Gastrocnemius medialis (tissue), 4 donors: ENCODE measurements at regions not wholly inside any gene's neighbourhood (a gene's known extent, or its start where the extent isn't known, plus 50 kb on each side); places are given as distances from the start of the nearest gene placed in this dataset.

ENCODE experiments used
- ATAC-seq, 2 donors: fragments of 150-250 bp; one replicate each; pipeline ENCODE4 v1.9.1; 2016
- DNase-seq, 2 donors: peaks; one replicate each; pipeline ENCODE4 v3.0.0-alpha.2; 2019
- H3K27ac ChIP-seq, 4 donors: fragments of 200-600 bp; sonication (generic); 1 replicate in 1 of 4; 2 replicates in 3 of 4; pipeline ENCODE4 v1.5.1; 2016 to 2018; ENCODE audit warnings: mild to moderate bottlenecking in 2 of 4, moderate library complexity in 1 of 4
- H3K27me3 ChIP-seq, 3 donors: fragments of 200-600 bp; sonication (generic) in 2 of 3; 1 replicate in 1 of 3; 2 replicates in 2 of 3; pipeline versions ENCODE4 v1.5.1 to v1.6.0; 2016 to 2019; ENCODE audit warnings: mild to moderate bottlenecking in 1 of 3, moderate library complexity in 1 of 3
- H3K36me3 ChIP-seq, 2 donors: fragments of 200-600 bp; sonication (generic) in 1 of 2; one replicate each; pipeline ENCODE4 v1.5.1; 2017 to 2018
- H3K4me1 ChIP-seq, 2 donors: fragments of 200-600 bp; sonication (generic) in 1 of 2; one replicate each; pipeline ENCODE4 v1.5.1; 2016 to 2017; ENCODE audit warnings: mild to moderate bottlenecking in 2 of 2
- H3K4me3 ChIP-seq, 4 donors: fragments of 200-600 bp; sonication (generic) in 3 of 4; 1 replicate in 1 of 4; 2 replicates in 3 of 4; pipeline ENCODE4 v1.5.1; 2016 to 2019; ENCODE audit warnings: mild to moderate bottlenecking in 2 of 4
- H3K9me3 ChIP-seq, 3 donors: fragments of 200-600 bp; sonication (generic) in 2 of 3; 1 replicate in 1 of 3; 2 replicates in 2 of 3; pipeline ENCODE4 v1.5.1; 2016 to 2019
- POLR2A ChIP-seq, 2 donors: fragments of 450-650 bp; IDR thresholded peaks; one replicate each; pipeline ENCODE4 v1.6.1; 2017; ENCODE audit warnings: antibody characterized with exemption in 2 of 2, mild to moderate bottlenecking in 2 of 2, moderate library complexity in 2 of 2
- in situ Hi-C, 4 donors: fragments of 200-750 bp; cut with MboI; loops; one replicate each; pipeline versions ENCODE4 v1.15.0 to v1.8.0; 2017; ENCODE audit warnings: low sequenced_read_pairs in 4 of 4
- intact Hi-C: fragments of 100-400 bp; cut with DNase I; formaldehyde crosslinking; loops from one replicate; pipeline ENCODE4 v1.15.1; 2023; ENCODE audit warnings: low total_unique reads
- TF ChIP-seq, protein P1 (sequence below), 5 experiments: fragments of 450-650 bp in 3 of 5; fragments of 200-600 bp in 2 of 5; sonication (generic) in 2 of 5; IDR thresholded peaks in 4 of 5; conservative IDR thresholded peaks in 1 of 5; 1 replicate in 4 of 5; 2 replicates in 1 of 5; pipeline ENCODE4 v1.5.1; 2016 to 2019; ENCODE audit warnings: antibody characterized with exemption in 5 of 5, mild to moderate bottlenecking in 3 of 5, moderate library complexity in 3 of 5

DNA sequence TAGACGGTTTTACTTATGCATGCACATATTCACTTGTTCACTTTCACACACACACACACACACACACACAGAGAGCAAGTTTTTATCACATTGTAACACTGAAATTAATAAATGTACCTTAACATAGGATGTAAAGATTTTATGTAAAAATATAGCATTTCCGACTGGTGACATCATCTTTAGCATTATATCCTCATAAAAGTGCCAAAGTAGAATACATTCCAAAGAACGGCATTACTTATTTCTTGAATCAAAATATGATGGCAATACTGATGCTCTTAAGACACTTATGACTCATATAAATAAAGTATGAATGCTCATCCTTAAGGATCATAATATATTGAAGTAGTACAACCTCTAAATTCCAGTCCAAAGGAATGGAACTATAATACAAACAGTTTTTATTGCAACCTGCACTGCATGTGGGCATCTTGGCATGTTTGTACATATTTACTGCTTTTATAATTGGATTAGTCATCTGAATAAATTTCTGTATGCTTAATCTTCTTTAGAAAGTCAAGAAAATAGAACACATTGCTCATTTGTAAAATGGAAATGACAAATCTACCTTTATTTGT, 290.0 kb upstream of the SEMA3A start:
- no peak for DNase-seq
- no peaks in the 10 kb centered on the region for H3K36me3 ChIP-seq
- in situ Hi-C loops, result loop anchor here in 1 of 4 donors (25.0 kb wide), 1 partner anchor 528 kb away; no protein-coding TSS in a partner anchor
- no peak overlapping the region for H3K27ac ChIP-seq
- ATAC-seq, result no peak
- H3K9me3 ChIP-seq, result no peaks in the 10 kb centered on the region
- no peak for TF ChIP-seq POLR2A (IDR thresholded peaks at IDR 0.05)
- TF ChIP-seq, protein P1, sequence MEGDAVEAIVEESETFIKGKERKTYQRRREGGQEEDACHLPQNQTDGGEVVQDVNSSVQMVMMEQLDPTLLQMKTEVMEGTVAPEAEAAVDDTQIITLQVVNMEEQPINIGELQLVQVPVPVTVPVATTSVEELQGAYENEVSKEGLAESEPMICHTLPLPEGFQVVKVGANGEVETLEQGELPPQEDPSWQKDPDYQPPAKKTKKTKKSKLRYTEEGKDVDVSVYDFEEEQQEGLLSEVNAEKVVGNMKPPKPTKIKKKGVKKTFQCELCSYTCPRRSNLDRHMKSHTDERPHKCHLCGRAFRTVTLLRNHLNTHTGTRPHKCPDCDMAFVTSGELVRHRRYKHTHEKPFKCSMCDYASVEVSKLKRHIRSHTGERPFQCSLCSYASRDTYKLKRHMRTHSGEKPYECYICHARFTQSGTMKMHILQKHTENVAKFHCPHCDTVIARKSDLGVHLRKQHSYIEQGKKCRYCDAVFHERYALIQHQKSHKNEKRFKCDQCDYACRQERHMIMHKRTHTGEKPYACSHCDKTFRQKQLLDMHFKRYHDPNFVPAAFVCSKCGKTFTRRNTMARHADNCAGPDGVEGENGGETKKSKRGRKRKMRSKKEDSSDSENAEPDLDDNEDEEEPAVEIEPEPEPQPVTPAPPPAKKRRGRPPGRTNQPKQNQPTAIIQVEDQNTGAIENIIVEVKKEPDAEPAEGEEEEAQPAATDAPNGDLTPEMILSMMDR (IDR thresholded peaks at IDR 0.05 in 4 of 5, conservative IDR thresholded peaks at IDR 0.05 in 1 of 5), result no peak
- intact Hi-C loops, result no loop called here
- no peak overlapping the region for H3K4me3 ChIP-seq
- H3K27me3 ChIP-seq, result no peaks in the 10 kb centered on the region
- H3K4me1 ChIP-seq, result no peaks in the 10 kb centered on the region

DNA sequence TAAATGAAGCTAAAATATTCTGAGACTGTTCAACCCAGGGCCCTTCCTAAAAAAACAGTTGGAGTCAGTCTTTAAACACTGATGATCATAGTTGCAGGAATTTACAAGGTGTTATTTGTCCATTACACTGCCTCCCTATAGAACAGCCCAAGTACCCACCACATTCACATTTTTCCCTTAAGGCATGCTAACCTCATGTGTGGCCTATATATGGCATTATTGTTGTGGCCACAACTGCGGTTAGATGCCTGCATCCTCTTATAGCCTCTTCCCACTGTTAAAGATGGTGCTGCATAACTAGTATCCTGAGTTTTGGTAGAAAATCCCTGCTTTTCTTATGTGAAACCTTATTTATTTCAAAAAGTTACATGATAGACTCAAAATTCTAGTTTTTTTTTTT, 287.9 kb upstream of the SEMA3A start:
- no peaks in the 10 kb centered on the region for H3K36me3 ChIP-seq
- intact Hi-C loops, result no loop called here
- H3K27me3 ChIP-seq, result no peaks in the 10 kb centered on the region
- H3K4me3 ChIP-seq, result no peak overlapping the region
- H3K9me3 ChIP-seq, result no peaks in the 10 kb centered on the region
- ATAC-seq (no peak), DNase-seq (no peak)
- in situ Hi-C loops, result loop anchor here in 1 of 4 donors (25.0 kb wide), 1 partner anchor 530 kb away; no protein-coding TSS in a partner anchor
- H3K27ac ChIP-seq, result no peak overlapping the region
- no peaks in the 10 kb centered on the region for H3K4me1 ChIP-seq
- TF ChIP-seq POLR2A (IDR thresholded peaks at IDR 0.05), result no peak
- TF ChIP-seq, protein P1 (IDR thresholded peaks at IDR 0.05 in 4 of 5, conservative IDR thresholded peaks at IDR 0.05 in 1 of 5), result no peak

DNA sequence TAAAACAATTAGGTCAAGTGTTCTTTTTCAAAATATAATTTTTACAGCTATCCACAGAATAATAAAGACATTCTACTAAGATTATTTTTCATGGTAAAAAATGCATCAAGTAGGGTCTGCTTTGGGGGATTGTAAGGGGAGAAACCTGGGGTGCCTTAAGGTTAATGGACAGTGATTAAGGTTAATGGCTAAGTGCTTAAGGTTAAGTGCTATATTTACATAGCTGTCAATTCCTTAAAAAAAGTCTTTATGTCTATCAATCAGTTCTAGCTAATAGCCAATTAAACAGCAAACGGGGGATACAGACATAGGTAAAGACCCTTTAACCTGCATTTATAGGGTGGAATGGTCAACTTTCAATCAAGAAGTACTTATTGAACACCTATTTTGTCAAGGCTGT, 284.5 kb upstream of the SEMA3A start:
- H3K27me3 ChIP-seq, result no peaks in the 10 kb centered on the region
- no peaks in the 10 kb centered on the region for H3K4me1 ChIP-seq
- DNase-seq (no peak), ATAC-seq (no peak)
- no peak overlapping the region for H3K27ac ChIP-seq
- H3K36me3 ChIP-seq, result no peaks in the 10 kb centered on the region
- intact Hi-C loops (no loop called here), in situ Hi-C loops (loop anchor here in 1 of 4 donors (25.0 kb wide), 1 partner anchor 533 kb away; no protein-coding TSS in a partner anchor)
- H3K9me3 ChIP-seq, result no peaks in the 10 kb centered on the region
- no peak for TF ChIP-seq POLR2A (IDR thresholded peaks at IDR 0.05)
- TF ChIP-seq, protein P1 (IDR thresholded peaks at IDR 0.05 in 4 of 5, conservative IDR thresholded peaks at IDR 0.05 in 1 of 5), result no peak
- no peak overlapping the region for H3K4me3 ChIP-seq

DNA sequence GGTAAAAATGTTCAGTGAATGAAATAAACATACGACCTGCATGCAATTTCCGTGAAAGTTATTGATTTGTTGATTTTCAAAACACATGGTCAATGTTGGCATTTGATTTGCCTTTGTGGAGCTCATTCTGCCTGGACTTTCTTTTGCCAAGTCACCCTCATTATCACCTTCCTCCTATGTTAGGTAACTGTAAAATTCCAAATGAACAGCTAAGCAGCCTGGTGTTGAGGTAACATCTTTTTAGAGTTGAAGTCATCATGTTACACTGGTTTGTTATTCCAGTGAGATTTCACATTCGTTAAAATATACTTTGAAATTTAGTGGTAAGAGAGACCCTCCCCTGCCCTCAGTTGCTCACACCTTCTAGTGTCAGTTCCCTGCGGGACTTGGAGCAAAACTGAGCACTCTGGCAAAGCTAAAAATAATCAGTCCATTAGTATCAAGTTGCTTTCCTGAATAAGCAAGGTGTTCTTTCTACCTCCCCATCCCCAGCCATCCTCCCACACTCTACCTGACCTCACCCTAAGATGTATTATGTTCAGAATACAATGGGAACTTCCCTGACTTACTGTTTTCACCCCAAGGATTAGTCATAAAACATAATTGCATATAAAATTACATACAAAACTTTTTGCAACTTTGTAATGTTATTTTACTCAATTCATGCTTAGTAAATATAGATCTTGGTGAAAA, 283.3 kb upstream of the SEMA3A start:
- ATAC-seq, result no peak
- DNase-seq, result no peak
- H3K36me3 ChIP-seq, result no peaks in the 10 kb centered on the region
- no peaks in the 10 kb centered on the region for H3K9me3 ChIP-seq
- H3K27ac ChIP-seq, result no peak overlapping the region
- no peak overlapping the region for H3K4me3 ChIP-seq
- H3K4me1 ChIP-seq, result no peaks in the 10 kb centered on the region
- H3K27me3 ChIP-seq, result no peaks in the 10 kb centered on the region
- TF ChIP-seq, protein P1 (IDR thresholded peaks at IDR 0.05 in 4 of 5, conservative IDR thresholded peaks at IDR 0.05 in 1 of 5), result no peak
- TF ChIP-seq POLR2A (IDR thresholded peaks at IDR 0.05), result no peak
- in situ Hi-C loops (loop anchor here in 1 of 4 donors (25.0 kb wide), 1 partner anchor 534 kb away; no protein-coding TSS in a partner anchor), intact Hi-C loops (no loop called here)
